Brain pericyte (primary cell): ENCODE measurements at regions not wholly inside any gene's neighbourhood (a gene's known extent, or its start where the extent isn't known, plus 50 kb on each side); places are given as distances from the start of the nearest gene placed in this dataset.

Experiments used
- DNase-seq: peaks from one replicate; pipeline ENCODE4 v3.0.0-alpha.2; 2012; ENCODE audit warnings: low read depth, low spot score

DNA sequence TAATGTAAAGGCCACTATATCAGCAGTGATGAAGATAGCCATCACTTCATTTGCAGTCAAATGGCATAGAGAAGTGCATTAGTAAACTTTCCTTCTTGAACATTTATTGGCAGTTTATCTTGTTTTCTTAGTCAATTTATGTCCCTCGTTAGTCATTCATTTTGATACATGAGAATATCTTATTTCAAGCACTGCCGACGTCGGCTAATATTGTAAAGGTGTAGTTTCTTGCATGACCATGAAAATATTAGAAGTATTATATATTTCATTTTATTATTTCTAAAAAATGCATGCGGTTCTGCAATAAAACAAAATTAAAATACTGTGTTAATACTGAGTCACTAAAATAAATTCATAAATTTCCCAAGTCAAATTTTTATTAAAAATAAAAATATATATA lies 751.6 kb upstream of the ROBO1 start:
- DNase-seq = no peak

- DNase-seq = no peak
Observed at GRCh38 chr3:80496452-80496851, 728.7 kb upstream of the ROBO1 start.

DNA sequence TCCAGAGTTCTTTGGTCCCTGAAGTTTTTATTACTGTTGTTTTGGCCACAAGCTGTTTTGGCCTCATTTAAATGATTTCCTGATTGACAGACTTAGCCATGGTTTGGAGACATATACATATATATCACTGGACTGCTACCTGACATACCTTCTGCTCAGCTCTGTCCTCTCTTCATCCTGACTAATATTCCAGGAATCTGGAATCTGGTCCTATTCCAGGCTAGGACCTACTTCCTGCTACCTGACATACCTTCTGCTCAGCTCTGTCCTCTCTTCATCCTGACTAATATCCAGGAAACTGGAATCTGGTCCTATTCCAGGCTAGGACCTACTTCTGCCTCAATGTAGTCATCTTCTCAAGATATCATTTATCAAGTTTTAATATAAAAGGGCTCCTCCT lies 724.4 kb upstream of the ROBO1 start:
- DNase-seq = no peak

GRCh38 chr3:80472961-80473360 lies 705.2 kb upstream of the ROBO1 start:
- DNase-seq = no peak

DNA sequence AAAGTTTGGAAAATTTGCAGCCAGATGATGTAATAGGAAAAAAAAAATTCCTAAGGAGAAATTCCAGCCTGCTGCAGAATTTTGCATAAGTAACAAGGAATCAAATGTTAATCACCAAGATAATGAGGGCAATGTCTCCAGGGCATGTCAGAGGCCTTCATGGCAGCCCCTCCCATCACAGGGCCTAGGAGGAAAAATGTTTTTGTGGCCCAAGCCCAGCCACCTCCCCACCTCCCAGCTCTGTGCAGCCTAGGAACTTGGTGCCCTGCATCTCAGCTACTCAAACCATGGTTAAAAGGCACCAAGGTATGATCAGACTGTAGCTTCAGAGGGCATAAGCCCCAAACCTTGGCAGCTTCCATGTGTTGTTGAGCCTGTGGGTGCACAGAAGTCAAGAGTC lies 704.7 kb upstream of the ROBO1 start:
- no peak for DNase-seq

GRCh38 chr3:80470433-80470832 lies 702.6 kb upstream of the ROBO1 start:
- DNase-seq = no peak

- no peak for DNase-seq
Observed at GRCh38 chr3:80465746-80466145, 697.9 kb upstream of the ROBO1 start.

- DNase-seq = no peak
Observed at GRCh38 chr3:80451393-80451792, 683.6 kb upstream of the ROBO1 start.

DNA sequence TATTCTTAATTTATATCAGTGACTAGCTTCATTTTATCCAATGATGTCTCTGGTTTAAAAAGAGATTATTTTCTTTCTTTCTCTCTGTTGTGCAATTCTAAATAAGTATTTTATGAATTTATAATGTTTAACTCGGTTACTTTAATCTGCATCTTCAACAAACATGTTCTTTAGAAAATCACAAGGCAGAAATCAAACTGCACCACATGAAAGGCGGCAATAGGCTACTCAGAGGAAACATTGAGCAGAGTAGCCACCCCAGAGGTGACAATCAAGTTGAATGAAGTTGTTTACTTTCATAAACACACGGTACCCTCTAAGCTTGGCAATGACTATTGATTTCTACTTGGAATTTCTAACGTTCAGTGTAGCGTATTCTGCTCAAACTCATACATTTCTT lies 677.8 kb upstream of the ROBO1 start:
- no peak for DNase-seq

DNA sequence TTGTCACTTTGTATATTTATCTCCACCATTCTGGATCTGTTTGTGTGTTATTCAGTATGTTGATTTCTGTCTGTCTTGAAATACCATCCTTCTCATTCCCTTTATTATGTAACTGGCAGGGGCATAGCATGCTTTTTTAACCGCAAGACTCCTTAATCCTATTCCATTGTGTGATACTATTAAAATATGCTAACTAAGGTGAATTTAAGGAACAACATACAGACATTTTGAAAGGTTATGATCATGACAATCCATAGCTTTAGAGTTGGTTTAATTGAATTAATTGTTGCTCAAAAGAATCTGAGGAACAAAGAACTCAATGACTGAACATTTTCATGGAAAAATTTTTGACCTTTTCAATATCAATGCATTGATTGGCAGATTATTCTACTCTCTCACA lies 677.3 kb upstream of the ROBO1 start:
- DNase-seq = no peak

- DNase-seq = no peak
Observed at GRCh38 chr3:80439490-80439889, 671.7 kb upstream of the ROBO1 start.

DNA sequence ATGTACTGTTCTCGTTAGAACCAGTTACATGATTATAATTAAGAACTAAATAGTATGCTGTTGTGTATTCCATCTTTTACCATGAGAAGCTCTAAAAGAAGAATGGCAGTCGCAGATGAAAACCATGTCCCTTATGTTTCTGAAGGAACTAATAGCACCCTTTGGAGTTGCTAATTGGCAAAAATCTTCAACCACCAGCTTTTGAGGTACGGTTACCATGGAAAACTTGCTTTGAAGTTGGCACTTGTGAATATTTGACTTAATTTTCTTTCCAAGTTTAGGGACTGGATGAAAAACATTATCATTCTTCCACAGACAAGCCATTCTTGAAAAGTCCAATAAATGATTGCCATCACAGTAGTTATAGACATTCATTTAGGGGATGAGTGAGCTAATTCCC lies 666.6 kb upstream of the ROBO1 start:
- DNase-seq = no peak

DNA sequence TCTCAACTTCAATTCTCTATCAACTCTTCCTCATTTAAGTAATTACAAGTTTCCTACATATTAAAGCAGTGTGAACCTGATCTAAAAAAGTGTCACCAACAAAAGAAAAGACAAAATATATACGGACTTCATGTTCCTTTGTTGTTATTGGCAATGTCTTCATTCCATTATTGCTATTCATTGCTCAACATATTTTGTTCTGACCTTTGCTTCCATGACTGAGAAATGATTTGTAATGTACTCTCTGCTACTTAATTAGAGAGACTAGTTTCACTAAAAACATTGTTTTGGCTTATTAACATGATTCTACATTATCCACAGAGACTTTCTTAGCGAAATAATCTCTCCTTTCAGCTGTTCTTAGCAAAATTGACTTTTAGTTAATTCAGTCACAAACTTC lies 657.2 kb upstream of the ROBO1 start:
- no peak for DNase-seq

GRCh38 chr3:80408030-80408721 lies 640.4 kb upstream of the ROBO1 start:
- no peak for DNase-seq

GRCh38 chr3:80405618-80406017 lies 637.8 kb upstream of the ROBO1 start:
- DNase-seq = no peak

DNA sequence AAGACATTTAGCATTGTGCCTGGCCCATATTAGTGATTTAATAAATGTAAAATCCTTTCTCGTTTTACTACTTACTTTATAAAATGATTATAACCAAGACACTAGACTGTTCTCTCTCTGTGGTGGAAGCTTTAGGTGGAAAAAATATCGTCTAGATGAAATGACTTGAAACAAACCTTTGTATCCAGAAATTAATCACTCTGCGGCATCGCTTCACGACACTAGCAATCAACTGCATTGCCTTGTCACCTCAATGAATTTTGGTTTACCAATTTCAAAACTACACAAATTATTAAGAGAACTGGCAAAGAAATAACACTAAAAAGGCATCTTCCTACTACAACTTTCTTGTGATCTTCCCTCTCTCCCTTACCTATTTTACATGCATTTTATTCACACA lies 627.2 kb upstream of the ROBO1 start:
- no peak for DNase-seq

DNA sequence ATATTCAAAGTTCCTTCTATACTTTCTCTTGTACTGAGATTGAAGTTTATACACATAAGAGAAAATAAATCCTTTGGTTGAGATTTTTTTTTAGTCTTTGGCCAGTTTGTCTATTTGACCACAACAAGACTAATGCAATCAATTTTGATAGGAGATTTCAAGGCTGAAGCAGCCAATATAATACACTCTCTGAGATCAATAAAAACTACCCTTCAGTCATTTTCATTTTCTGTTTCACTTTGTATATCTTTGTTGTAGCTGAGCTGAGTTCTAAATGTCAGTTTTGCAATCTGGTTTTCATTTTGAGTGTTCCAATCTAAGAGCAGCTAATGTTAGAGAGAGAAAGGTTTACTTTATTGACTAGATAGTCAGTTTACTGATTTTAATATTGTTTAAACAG lies 623.8 kb upstream of the ROBO1 start:
- DNase-seq = no peak

- DNase-seq = no peak
Observed at GRCh38 chr3:80384811-80385210, 617.0 kb upstream of the ROBO1 start.

- no peak for DNase-seq
Observed at GRCh38 chr3:80374423-80374822, 606.6 kb upstream of the ROBO1 start.

- DNase-seq = no peak
Observed at GRCh38 chr3:80368616-80369015, 600.8 kb upstream of the ROBO1 start.

DNA sequence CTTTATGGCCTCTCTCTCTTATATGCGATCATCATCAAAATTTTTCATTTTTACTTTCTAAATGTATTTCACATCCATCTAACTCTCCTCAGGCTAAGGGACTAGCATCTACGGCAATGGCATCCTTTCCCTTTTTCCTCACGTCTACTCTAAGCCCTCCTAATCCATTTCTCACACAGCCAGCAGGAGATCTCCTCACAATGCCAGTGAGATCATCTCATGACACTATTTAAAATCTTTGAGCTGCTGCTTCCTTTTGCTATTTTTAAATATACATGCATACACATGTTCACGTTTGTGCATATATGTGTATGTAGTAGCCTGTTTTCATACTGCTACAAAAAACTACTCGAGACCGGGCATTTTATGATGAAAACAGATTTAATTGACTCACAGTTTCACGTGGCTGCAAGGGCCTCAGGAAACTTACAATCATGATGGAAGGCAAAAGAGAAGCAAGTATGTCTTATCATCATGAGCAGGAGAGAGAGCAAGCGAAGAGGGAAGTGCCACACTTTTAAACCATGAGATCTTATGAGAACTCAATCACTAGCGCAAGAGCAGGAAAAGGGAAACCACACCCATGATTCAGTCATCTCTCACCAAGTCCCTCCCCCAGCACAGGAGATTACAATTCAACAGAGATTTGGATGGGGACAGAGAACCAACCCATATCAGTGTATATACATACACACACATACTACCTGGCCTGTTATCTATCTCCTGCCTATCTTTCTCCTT lies 599.2 kb upstream of the ROBO1 start:
- DNase-seq = no peak

DNA sequence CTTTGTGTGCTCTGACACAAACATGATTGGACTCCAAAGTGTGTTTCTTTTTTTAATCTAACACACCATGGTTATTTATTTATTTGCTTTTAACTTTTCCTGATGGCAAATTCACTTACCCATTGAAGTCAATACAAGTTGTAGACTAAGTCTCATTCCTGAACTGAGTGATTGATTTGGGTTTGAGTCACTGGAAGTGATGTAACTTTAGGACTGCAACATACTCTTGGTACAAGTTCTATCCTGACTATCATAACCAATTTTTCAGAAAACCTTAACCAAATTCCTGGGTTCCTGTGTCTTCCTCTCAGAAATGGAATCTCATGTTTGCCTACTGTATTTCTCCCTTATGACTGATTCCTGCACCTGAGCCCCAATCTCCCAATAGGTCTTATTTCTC lies 590.0 kb upstream of the ROBO1 start:
- DNase-seq = no peak

DNA sequence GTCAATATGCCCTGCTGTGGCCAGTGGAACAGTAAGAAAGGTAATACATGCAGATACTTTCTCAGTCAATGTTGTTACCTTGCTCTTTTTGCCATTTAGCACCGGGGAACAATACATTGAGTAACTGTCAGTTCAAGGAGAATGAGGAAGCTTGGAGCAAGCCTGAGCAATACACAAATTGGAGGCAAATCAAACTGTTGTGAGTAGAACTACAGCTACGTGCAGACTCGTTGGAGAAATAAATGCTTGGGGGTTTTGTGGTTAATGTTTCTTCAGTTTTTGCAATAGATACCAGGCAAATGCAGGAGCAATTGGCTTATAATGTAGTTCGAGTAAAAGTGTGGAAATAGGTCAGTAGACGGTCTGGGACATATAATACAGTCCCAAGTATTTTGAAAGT lies 587.3 kb upstream of the ROBO1 start:
- no peak for DNase-seq

DNA sequence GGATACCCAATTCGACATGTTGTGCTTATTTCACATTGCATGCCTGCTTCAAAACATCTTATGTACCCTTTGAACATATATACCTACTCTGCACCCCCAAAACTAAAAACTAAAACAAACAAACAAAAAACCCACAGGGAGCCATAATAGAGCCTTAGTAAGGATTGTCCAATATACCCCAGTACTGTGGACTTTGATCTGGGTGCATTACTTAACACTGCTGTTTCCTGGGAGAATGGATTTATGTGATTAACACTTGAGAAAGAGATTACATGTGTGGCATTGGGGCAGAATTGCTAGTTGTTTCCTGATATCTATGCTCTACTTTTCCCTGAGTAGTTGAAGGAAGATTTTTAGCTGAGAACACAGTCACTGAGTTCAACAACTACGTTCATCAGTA lies 583.4 kb upstream of the ROBO1 start:
- DNase-seq = no peak
